ENCODE measurements at regions not wholly inside any gene's neighbourhood (a gene's known extent, or its start where the extent isn't known, plus 50 kb on each side); places are given as distances from the start of the nearest gene placed in this dataset.

DNA sequence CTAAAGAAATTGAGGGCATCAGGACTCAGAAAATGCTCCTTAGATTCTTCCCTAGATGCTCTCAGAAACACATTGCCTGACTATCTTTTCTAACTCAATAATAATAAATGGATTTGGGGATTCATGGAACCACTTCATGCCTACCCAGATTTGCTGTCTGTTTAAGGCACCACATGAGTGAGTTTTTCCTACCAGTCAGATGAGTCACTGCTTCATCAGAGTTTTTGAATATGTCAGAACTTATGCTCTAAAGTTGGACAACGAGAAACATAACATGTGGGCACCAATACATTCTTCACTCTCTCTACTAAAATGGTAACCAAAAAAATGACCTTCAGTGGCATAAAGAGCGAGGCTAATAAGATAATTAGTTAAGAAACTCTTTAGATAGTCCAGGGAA is 1135.1 kb downstream of the TUSC7 start:
- TF ChIP-seq CTCF (IDR thresholded peaks at IDR 0.05) = no peak
- Mint-ChIP-seq H3K27me3 (ENCODE audit: low read depth, poor library complexity) (peaks cover 4% of the 10 kb centered on the region), H3K4me3 (no peak overlapping the region), H3K4me1 (no peaks in the 10 kb centered on the region), H3K27ac (no peak overlapping the region), H3K36me3 (ENCODE audit: low read depth) (no peaks in the 10 kb centered on the region), H3K9me3 (no peaks in the 10 kb centered on the region)
- DNase-seq = no peak

DNA sequence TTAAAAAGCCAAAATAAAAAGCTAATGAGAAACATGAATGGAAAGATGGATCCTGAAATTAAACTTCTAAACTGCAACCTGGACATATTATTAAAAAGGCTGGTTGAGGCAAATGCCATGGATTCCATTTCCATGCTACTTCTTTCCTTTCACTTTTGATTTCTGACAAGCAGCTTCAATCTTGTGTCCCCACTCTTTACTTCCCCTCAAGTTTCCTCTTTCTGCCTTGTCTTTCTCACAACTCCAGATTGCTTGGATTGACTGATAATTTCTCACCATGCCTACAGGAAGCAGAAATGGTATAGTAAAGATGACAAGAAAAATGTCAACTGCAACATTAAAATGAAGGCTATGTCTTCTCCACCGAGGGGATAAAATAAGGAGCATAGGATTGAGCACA is 1136.7 kb downstream of the TUSC7 start:
- Mint-ChIP-seq H3K4me1 (no peaks in the 10 kb centered on the region), H3K36me3 (ENCODE audit: low read depth) (no peaks in the 10 kb centered on the region), H3K27ac (no peak overlapping the region), H3K9me3 (no peaks in the 10 kb centered on the region), H3K4me3 (no peak overlapping the region), H3K27me3 (ENCODE audit: low read depth, poor library complexity) (peaks cover 4% of the 10 kb centered on the region)
- no peak for TF ChIP-seq CTCF (IDR thresholded peaks at IDR 0.05)
- DNase-seq = no peak

DNA sequence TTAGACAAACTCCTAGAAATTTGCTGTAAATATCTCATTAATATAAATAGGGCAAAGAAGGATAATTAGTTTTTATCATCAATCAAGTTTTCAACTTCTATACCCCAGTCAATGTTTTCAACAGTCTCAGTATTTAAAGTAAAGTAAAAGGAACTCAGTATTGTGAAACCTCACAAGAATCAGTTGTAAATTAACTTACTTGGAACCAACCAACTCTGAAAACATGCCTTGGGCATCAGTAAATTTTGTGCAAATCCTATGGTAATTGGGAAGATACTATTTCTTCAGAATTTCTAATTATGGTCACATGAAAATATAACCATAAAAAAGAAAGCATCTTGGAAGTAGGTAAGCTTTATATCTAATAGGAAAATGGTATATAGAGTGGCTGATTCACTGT is 1139.0 kb downstream of the TUSC7 start:
- no peak for DNase-seq
- Mint-ChIP-seq H3K27ac (no peak overlapping the region), H3K36me3 (ENCODE audit: low read depth) (no peaks in the 10 kb centered on the region), H3K9me3 (peaks cover 13% of the 10 kb centered on the region), H3K4me3 (no peak overlapping the region), H3K4me1 (no peaks in the 10 kb centered on the region), H3K27me3 (ENCODE audit: low read depth, poor library complexity) (peaks cover 9% of the 10 kb centered on the region)
- TF ChIP-seq CTCF (IDR thresholded peaks at IDR 0.05) = no peak

DNA sequence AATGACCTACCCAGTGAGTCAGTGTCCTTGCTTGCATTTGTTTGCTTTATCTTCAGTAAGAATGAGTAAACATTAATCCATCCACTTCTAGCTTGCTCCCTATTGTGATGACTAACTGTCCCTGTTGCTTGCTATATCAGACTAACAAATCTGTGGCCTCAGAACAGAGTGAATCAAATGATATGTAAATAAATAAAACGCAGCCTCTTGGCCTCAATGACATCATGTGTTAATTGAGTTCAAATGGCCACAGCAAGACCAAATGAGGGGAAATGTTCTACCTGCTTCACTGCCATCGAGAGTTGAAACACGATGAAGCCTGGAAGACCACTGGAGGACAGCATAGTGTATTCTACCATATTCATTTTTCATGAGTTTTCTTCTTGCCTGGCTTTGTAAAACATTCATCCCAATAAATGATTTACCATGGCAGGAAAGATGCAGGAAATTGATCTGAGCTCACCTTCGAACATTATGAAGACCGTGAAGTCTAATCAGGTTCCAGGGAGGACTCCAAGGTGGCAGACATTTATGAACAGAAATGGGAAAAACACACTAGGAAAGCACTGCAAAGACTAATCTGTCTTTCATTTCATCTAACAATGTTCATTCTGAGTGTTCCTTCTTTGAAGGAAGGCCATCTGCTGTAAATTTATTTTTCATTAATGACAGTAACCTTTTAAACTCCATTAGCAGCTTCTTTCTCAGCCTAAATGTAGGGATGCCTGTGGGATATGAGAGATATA is 1144.5 kb downstream of the TUSC7 start:
- Mint-ChIP-seq H3K4me3 (no peak overlapping the region), H3K27me3 (ENCODE audit: low read depth, poor library complexity) (peaks cover 13% of the 10 kb centered on the region), H3K9me3 (peaks cover 16% of the 10 kb centered on the region), H3K27ac (no peak overlapping the region), H3K4me1 (no peaks in the 10 kb centered on the region), H3K36me3 (ENCODE audit: low read depth) (no peaks in the 10 kb centered on the region)
- no peak for TF ChIP-seq CTCF (IDR thresholded peaks at IDR 0.05)
- no peak for DNase-seq

DNA sequence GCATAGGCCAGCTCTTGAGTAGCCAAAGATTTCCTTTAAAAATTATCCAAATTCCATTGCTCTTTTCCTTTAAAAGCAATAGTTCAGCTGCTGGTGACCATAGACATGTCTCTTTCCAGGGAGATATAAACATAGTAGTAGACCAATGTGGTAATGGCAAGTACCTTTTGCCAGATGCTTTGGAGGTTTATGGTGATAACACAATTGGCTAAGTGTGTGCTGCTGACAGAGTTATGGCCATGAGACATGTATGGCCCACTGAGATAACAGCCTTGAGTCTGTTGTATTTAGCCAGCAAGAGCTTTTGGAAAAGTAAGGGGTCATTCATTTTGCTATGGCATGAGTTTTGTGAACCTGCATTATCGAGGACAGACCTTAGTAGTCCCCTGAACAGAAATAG is 1146.8 kb downstream of the TUSC7 start:
- no peaks in the 10 kb centered on the region for H3K4me1 Mint-ChIP-seq
- H3K27me3 Mint-ChIP-seq (ENCODE audit: low read depth, poor library complexity) = peaks cover 13% of the 10 kb centered on the region
- H3K9me3 Mint-ChIP-seq = peaks cover 16% of the 10 kb centered on the region
- TF ChIP-seq CTCF (IDR thresholded peaks at IDR 0.05) = no peak
- H3K36me3 Mint-ChIP-seq (ENCODE audit: low read depth) = no peaks in the 10 kb centered on the region
- DNase-seq = no peak
- H3K27ac Mint-ChIP-seq = no peak overlapping the region
- no peak overlapping the region for H3K4me3 Mint-ChIP-seq

DNA sequence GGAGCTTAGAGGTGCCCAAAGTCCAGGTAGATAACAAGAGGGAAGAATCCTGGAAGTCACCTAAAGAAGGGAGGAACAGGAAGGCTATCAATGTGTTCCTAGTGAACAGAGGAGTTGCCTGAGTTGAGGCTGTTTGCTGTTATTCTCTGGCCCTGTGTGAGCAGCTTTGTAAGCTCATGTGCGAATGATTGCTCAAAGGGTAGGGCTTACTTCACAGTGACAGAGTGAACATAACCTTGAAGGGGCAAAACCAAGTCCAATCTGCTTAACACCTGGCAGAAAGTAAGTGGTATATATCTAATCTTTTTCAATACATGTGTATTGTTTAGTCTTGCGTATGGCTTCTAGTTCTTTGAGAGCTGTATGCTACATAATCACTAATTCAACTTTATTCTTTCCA is 1153.6 kb downstream of the TUSC7 start:
- TF ChIP-seq CTCF (IDR thresholded peaks at IDR 0.05) = no peak
- Mint-ChIP-seq H3K4me3 (no peak overlapping the region), H3K4me1 (no peaks in the 10 kb centered on the region)

More for the DNA sequence above, 1153.6 kb downstream of the TUSC7 start:
- no peak for DNase-seq
- no peaks in the 10 kb centered on the region for H3K36me3 Mint-ChIP-seq (ENCODE audit: low read depth)
- H3K9me3 Mint-ChIP-seq = no peaks in the 10 kb centered on the region
- no peak overlapping the region for H3K27ac Mint-ChIP-seq
- H3K27me3 Mint-ChIP-seq (ENCODE audit: low read depth, poor library complexity) = no peaks in the 10 kb centered on the region

Data from nephron progenitor cell (in vitro differentiated cells).